ENCODE measurements at regions not wholly inside any gene's neighbourhood (a gene's known extent, or its start where the extent isn't known, plus 50 kb on each side); places are given as distances from the start of the nearest gene placed in this dataset.
"Not testable (repeated sequence)": the region's sequence is repeated elsewhere in the genome, so short reads cannot be mapped to it uniquely, and the experiment has no call there.

DNA sequence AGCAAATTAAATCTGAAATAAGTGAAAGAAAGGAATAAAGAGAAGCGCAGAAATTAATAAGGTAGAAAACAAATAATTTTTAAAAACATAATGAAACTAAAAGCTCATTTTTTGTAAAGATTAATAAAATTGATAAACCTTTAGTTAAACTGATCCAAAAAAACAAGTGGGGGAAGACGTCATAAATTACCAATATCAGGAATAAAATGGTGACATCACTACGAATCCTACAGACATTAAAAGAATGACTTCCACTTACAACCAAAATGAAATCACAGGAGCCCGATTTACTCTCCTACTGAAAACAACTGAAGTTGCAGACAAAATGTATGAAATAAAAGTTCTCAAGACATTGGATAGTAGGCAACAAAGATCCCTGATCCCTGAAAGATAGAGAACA, 68.1 kb upstream of the IFFO2 start:
- no peak for DNase-seq (ENCODE audit: low spot score)

DNA sequence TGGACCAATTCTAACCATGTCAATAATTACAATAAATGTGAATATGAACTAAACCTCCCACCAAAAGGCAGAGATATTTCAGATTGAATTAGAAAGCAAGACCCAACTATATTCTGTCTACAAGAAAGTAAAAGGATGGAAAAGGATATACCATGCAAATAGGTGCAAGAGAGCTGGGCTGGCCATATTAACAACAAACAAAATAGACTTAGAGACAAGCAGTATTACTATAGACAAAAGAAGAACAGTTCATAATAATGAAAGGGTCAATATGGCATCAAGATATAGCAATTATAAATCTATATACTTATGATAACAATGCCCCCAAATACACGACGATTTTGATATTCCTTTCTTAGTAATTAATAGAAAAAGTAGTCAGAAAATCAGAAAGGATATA, 67.3 kb upstream of the IFFO2 start:
- no peak for DNase-seq (ENCODE audit: low spot score)

DNA sequence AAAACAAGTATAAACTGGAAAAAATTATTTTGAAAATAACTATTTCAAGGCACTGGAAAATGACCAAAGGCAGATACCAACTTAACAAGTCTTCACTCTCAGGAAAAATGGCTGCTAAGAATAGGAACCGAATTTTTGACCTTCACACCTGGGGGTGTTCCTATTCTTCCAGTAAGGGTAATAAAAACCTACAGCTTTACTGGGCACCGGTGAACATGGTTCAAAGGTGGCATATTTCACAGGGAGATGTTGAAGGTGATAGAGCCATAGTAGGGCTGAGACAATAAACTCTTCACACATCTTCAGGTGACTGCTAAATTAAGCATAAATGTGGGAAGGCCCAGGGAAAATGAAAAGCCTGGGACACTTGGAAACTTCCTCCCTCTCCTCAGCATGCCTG, 65.4 kb upstream of the IFFO2 start:
- no peak for DNase-seq (ENCODE audit: low spot score)

DNA sequence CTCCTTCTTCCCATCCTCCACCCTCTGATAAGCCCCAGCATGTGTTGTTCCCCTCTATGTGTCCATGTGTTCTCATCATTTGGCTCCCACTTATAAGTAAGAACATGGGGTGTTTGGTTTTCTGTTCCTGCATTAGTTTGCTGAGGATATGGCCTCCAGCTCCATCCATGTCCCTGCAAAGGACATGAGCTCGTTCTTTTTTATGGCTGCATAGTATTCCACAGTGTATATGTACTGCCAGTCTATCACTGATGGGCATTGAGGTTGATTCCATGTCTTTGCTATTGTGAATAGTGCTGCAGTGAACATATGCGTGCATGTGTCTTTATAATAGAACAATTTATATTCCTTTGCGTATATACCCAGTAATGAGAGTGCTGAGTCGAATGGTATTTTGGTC, 62.8 kb upstream of the IFFO2 start:
- not testable (repeated sequence) for DNase-seq (ENCODE audit: low spot score)

DNA sequence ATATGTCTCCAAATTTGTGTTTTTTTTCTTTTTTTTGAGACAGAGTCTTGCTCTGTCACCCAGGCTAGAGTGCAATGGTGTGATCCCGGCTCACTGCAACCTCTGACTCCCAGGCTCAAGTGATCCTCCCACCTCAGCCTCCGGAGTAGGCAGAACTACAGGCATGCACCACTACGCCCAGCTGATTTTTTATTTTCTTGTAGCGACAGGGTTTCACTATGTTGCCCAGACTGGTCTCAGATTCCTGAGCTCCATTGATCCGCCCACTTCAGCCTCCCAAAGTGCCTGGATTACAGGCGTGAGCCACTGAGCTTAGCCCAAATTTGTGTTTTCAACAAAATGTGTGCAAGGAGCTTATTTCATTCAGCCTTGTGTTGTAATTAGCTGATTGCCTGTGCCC, 59.0 kb upstream of the IFFO2 start:
- no peak for DNase-seq (ENCODE audit: low spot score)

DNA sequence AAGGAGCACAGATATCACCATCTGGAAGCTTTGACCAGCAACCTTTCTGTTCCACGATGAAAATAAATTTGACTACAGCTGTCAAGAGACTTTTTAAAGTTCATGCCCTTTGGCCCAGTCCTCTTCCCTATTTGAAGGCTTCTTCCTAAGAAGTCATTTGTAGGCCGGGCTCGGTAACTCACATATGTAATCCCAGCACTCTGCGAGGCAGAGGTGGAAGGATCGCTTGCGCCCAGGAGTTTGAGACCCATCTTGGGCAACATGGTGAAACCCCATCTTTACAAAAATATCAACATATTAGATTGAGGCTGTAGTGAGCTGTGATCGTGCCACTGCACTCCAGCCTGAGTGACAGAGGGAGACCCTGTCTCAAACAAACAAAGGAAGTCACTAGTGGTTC, 58.3 kb upstream of the IFFO2 start:
- no peak for DNase-seq (ENCODE audit: low spot score)

DNA sequence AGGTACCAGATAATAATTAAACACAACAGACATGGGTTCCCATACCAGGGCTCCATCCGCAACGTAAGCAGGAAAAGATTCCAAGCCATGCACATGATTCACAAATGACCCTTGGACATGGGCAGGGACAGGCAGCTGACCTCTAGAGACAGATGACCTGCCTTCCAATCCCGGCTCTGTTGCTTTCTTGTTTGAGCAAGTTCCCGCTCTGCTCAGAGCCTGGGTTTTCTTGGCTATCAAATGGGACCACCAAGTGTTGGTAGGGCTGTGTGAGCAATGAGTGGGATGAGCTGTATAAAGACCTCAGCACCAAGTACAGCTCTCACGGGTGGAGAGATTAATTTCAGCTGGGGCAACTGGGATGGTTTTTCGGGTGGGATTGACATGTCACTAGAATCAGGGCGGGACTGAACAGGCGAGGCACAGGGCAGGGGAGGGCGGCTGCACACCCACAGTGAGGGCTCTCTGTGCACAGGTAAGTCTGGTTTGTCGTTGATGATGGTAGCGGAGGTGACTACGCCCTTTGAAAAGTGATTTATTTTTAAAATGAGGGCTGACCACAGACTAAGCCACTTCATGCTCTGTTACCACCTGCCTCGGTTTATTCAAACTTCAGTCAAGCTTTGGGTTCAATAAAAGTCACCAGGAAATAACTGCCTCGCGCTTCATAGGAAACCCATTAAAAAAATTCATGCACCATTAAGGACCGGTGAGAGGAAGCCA, 57.5 kb upstream of the IFFO2 start:
- no peak for DNase-seq (ENCODE audit: low spot score)

DNA sequence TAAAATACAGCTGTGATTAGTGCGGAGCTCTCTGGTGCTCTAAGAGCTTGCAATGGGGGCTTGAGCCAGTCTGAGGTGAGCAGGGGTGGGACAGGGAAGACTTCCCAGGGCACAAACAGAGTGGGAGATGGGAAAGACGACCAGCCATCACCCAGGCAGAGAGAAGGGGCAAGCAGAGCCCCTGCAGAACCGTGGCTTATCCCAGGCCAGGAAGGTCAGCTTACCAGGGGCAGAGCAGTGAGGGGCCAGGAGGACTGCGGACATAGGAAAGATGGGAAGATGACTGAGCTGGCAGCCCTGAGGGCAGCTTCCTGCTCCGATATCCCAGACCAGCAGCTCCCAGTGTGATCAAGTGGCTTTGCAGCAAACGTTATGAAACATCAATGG, 55.4 kb upstream of the IFFO2 start:
- DNase-seq (ENCODE audit: low spot score) = no peak

DNA sequence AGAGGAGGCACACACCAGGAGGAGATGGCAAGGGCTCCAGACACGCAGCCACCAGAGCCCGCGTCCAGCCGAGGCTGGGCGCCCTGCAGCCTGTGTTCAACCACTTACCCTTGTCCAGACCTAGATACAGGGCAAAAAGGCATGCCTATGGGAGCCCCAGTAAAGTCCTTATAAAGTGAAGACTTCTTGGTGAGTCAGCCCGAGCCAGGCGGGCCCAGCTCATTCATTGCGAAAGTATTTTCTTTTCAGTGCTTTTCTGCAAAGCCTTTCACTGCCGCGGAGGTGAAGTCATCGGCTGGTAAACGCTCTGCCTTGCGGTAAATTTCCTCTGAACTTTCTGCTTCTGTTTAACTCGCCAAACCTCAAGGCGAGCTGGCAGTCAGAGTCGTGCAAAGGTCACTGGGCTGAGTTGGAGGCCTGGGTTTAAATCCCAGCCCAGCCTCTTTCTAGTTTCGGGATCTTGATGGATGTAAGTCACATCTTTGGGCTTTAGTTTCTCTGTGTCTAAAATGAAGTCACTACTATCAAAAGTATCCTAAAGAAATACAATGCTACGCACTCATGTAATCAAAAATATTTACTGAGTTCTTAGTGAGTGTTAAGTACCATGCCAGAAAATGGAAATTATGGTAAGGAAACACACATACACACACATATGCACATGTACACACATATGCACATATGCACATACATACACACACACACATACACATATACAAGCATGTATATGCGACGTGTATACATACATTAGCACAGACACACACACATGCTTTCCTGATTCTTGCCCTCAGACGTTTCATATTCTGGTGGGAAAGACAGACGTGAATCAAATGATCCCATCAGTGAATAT, 54.7 kb upstream of the IFFO2 start:
- peak; percentile 78 for DNase-seq (ENCODE audit: low spot score)

DNA sequence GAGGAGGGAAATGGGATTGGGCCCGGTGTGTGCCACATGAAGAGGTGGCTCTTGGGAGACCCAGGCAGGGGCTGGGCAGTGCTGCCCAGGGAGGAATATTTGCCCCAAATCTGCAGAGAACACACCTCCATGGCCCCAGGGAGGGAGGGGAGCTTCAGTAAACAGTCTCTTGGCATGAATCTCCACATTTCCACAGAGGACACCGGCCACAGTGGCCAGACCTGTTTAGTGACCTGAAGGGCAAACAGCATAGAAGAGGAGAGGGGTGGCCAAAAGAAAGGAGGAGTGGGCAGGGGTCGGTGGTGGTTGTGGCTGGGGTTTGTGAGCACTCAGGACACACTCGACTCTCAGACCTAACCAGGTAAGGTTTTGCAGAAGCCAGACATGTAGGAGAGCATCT, 54.0 kb upstream of the IFFO2 start:
- no peak for DNase-seq (ENCODE audit: low spot score)

DNA sequence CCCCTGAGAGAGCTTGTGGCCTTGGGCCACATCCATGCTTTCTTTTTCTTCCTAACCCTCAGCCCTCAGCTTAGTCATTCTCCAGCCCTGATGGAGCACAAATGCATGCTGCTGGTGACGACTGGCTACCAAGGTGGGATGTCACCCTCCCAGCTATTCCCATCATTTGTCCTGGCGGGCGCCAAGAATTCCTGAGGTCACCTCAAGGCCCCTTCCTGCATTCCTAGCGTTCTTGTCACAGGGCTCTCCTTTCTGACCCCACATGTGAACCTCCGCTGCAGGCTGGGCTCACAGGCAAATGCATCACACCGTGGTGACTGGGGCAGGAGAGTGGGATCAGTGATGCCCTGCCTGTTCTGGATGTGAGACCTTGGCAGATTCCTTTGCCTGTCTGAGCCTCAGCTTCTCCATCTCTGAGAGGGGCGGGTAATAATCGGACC, 53.4 kb upstream of the IFFO2 start:
- DNase-seq (ENCODE audit: low spot score) = no peak

DNA sequence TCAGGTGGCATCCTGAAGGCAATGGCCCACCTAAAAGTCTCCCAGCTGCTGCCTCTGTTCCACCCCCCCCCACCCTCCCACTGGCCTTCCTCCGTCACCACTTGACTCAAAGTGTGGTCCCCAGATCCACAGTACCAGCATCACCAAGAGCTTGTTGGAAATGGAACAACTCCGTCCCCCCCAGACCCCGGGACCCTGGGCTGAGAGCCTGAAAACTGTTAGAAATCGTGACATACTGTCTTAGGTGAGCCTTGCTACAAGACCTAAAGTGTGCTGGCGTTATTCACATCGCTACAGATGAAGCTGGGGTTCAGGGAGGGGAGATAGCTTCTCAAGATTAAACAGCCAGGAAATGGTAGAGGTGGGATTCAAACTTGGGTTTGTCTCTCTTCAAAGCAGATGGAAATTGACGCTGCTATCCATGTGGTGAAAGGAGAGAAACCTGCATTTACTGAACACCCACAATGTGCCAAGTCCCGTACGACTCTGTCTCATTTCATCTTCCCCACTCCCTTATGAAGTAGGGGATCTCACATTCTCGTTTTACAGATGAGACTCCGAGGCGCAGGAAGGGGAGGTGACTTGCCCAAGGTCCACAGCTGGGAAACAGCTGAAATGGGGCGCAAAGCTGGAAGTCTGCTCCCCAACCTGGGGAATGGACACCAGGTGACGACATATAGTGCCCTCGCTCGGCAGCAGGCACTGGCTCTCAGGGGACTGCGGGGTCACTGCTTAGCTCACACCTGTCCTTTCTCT, 52.8 kb upstream of the IFFO2 start:
- DNase-seq (ENCODE audit: low spot score) = no peak

DNA sequence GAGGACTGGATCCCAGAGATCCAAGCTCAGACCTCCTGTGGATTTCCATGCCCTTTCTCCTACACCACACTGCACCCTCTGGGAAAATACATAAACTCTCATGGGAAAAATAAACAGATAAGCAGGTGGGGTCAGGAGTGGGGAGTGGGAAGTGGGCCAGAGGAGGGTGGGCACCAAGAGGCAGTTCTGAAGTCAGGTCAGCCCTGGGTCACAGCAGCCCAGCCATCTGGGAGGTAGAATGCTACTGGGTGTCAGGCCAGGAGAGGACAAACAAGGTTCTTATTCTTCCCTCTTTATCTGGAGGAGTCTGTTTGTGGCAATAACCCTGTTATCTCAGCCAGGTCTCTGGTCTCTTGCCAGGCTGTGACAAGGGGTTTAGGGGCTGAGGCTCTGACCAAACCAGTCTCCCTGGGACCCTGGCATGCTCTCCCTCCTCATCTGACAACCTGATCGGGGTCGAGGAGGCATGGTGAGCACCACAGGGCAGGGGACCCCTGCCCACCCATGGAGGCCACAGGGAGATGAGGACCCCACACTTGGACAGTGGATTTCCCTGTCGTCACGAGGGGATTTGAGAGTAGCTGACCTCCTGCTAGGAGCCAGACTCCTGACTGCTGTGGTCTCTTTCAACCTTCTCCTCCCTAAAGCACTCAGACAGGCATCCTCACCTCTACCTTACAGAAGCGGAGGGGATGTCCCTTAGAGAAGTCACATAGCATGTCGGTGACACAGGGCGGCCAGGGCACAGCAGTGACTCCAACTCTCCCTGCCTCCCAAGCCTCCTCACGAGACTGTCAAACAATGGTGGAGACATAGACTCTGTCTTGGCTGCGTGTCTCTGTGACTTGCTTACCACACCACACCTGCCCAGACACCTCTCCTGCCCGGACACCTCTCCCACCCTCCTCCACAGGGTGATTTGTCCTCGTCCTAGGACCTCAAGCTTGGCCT, 51.3 kb upstream of the IFFO2 start:
- DNase-seq (ENCODE audit: low spot score) = peak; percentile 71

DNA sequence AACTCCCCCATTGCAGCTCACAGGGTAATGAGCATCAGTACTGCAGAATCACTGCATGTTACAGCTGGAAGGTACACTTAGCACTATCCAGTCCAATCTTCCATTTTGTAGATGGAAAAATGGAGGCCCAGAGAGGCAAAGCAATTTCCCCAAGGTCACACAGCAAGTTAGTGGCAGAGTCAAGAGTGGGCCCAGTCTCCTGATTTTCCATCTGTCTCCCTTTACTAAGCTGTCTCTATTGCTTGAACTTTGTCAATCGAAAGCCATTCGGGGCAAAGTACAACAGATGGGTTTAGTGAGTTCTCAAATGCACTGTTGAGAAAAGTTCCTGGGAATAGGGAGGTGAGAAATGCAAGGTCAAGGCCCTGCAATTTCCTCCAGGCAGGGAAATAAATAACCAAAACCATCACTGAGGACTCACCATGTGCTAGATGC, 50.4 kb upstream of the IFFO2 start:
- no peak for DNase-seq (ENCODE audit: low spot score)

Measured in COLO829 (cell line).